Endothelial cell (in vitro differentiated cells): ENCODE measurements at regions not wholly inside any gene's neighbourhood (a gene's known extent, or its start where the extent isn't known, plus 50 kb on each side); places are given as distances from the start of the nearest gene placed in this dataset.

Source experiments
- DNase-seq: peaks from one replicate; pipeline ENCODE4 v3.0.0; 2021; ENCODE audit warnings: low spot score
- H3K27ac Mint-ChIP-seq: one replicate; pipeline ENCODE4 v1.8.0; 2021; ENCODE audit warnings: mixed read lengths, inconsistent platforms; ENCODE audit not compliant: unreplicated experiment
- H3K27me3 Mint-ChIP-seq: one replicate; pipeline ENCODE4 v1.8.0; 2021; ENCODE audit warnings: mild to moderate bottlenecking, moderate library complexity, mixed read lengths, inconsistent platforms; ENCODE audit not compliant: unreplicated experiment
- H3K36me3 Mint-ChIP-seq: one replicate; pipeline ENCODE4 v1.8.0; 2021; ENCODE audit warnings: mild to moderate bottlenecking, low read depth, mixed read lengths, inconsistent platforms; ENCODE audit not compliant: unreplicated experiment
- H3K4me1 Mint-ChIP-seq: one replicate; pipeline ENCODE4 v1.8.0; 2021; ENCODE audit warnings: mild to moderate bottlenecking, mixed read lengths, inconsistent platforms; ENCODE audit not compliant: unreplicated experiment
- H3K4me3 Mint-ChIP-seq: one replicate; pipeline ENCODE4 v1.8.0; 2021; ENCODE audit warnings: mild to moderate bottlenecking, mixed read lengths, inconsistent platforms; ENCODE audit not compliant: unreplicated experiment
- H3K9me3 Mint-ChIP-seq: one replicate; pipeline ENCODE4 v1.8.0; 2021; ENCODE audit warnings: mixed read lengths, inconsistent platforms; ENCODE audit not compliant: unreplicated experiment
- TF ChIP-seq, protein P1 (sequence below): fragments of 200-600 bp; sonication (generic); IDR thresholded peaks from one replicate; pipeline ENCODE4 v1.5.0; 2021; ENCODE audit warnings: antibody characterized with exemption; ENCODE audit not compliant: unreplicated experiment

GRCh38 chr5:167770461-167770860 lies 521.0 kb upstream of the WWC1 start:
- no peaks in the 10 kb centered on the region for H3K36me3 Mint-ChIP-seq
- TF ChIP-seq, protein P1, sequence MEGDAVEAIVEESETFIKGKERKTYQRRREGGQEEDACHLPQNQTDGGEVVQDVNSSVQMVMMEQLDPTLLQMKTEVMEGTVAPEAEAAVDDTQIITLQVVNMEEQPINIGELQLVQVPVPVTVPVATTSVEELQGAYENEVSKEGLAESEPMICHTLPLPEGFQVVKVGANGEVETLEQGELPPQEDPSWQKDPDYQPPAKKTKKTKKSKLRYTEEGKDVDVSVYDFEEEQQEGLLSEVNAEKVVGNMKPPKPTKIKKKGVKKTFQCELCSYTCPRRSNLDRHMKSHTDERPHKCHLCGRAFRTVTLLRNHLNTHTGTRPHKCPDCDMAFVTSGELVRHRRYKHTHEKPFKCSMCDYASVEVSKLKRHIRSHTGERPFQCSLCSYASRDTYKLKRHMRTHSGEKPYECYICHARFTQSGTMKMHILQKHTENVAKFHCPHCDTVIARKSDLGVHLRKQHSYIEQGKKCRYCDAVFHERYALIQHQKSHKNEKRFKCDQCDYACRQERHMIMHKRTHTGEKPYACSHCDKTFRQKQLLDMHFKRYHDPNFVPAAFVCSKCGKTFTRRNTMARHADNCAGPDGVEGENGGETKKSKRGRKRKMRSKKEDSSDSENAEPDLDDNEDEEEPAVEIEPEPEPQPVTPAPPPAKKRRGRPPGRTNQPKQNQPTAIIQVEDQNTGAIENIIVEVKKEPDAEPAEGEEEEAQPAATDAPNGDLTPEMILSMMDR: no peak
- H3K27ac Mint-ChIP-seq: no peak overlapping the region
- H3K4me1 Mint-ChIP-seq: no peaks in the 10 kb centered on the region
- no peaks in the 10 kb centered on the region for H3K27me3 Mint-ChIP-seq
- H3K4me3 Mint-ChIP-seq: no peak overlapping the region
- DNase-seq: no peak
- no peaks in the 10 kb centered on the region for H3K9me3 Mint-ChIP-seq

GRCh38 chr5:167771571-167771970 lies 519.9 kb upstream of the WWC1 start:
- TF ChIP-seq, protein P1: no peak
- Mint-ChIP-seq H3K4me1 (no peaks in the 10 kb centered on the region), H3K9me3 (no peaks in the 10 kb centered on the region), H3K27ac (no peak overlapping the region), H3K4me3 (no peak overlapping the region), H3K36me3 (no peaks in the 10 kb centered on the region), H3K27me3 (no peaks in the 10 kb centered on the region)
- no peak for DNase-seq

DNA sequence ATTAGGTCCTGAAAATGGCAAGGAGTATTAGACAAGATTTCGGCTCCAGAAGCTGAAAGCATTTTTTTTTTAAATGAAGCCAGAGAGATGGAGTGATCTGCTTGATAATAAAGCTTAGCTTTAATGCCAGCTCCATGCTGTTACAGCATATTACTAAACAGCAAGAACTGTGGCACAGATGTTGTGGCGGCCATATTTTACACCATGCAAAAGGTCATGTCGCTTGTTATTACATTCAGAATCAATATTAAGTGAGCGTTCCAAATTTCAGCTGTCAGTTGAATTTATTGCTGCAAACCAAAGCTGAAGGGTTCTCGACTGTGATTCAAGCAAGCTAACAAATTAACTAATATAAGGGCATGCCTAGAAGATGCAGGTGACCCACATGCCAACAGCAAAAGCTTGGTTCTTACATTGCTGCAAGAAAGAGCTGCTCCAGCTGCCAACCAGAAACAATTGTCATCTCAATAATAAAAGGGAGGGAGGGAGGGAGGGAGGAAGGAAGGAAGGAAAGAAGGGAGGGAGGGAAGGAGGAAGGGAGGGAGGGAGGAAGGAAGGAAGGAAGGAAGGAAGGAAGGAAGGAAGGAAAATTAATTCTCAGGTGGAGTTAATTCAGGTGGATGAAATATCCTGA lies 517.7 kb upstream of the WWC1 start:
- no peak overlapping the region for H3K27ac Mint-ChIP-seq
- H3K4me3 Mint-ChIP-seq: no peak overlapping the region
- no peaks in the 10 kb centered on the region for H3K4me1 Mint-ChIP-seq
- no peaks in the 10 kb centered on the region for H3K9me3 Mint-ChIP-seq
- H3K36me3 Mint-ChIP-seq: no peaks in the 10 kb centered on the region
- H3K27me3 Mint-ChIP-seq: no peaks in the 10 kb centered on the region
- TF ChIP-seq, protein P1: no peak
- DNase-seq: no peak

- DNase-seq: no peak
Measured at GRCh38 chr5:167777746-167778145, 513.7 kb upstream of the WWC1 start.

DNA sequence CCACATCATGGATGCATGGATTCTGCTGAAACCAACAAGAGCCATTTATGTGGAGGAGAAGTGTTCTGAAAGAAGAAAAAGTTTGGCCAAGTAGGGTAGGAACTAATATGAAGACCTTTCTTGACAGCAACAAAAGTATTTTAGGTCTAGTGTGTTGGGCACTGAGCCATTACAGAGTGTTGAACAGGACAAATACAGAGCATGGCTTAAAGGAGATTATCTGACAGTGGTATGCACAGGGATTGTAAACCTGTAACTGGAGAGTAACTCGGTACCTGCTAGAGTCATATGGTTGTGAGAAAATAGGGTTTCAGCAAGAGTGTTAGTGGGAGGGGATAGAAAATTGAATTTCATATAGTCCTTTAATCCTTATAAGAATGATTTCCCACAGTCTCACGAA lies 513.2 kb upstream of the WWC1 start:
- Mint-ChIP-seq H3K27ac (no peak overlapping the region), H3K27me3 (no peaks in the 10 kb centered on the region), H3K4me1 (no peaks in the 10 kb centered on the region), H3K9me3 (no peaks in the 10 kb centered on the region), H3K4me3 (no peak overlapping the region), H3K36me3 (no peaks in the 10 kb centered on the region)
- TF ChIP-seq, protein P1: no peak
- DNase-seq: no peak

More at GRCh38 chr5:167777746-167778145, 513.7 kb upstream of the WWC1 start:
- H3K27ac Mint-ChIP-seq: no peak overlapping the region
- no peaks in the 10 kb centered on the region for H3K36me3 Mint-ChIP-seq
- H3K9me3 Mint-ChIP-seq: no peaks in the 10 kb centered on the region
- TF ChIP-seq, protein P1: no peak
- H3K27me3 Mint-ChIP-seq: no peaks in the 10 kb centered on the region
- H3K4me3 Mint-ChIP-seq: no peak overlapping the region
- H3K4me1 Mint-ChIP-seq: no peaks in the 10 kb centered on the region
